A549 (cell line): ENCODE measurements at regions not wholly inside any gene's neighbourhood (a gene's known extent, or its start where the extent isn't known, plus 50 kb on each side); places are given as distances from the start of the nearest gene placed in this dataset.

Experiments
- ATAC-seq, 2 experiments: fragments of 200-7000 bp in 1 of 2; fragments of >200 bp in 1 of 2; cut with Nextera tagmentation in 1 of 2; cut with Tn5 transposase in 1 of 2; 3 replicates each; pipeline versions ENCODE4 v1.8.0 to v1.9.1; 2018 to 2020; ENCODE audit warnings: mild to moderate bottlenecking in 1 of 2, moderate library complexity in 1 of 2
- CTCF ChIA-PET: fragments of 300-600 bp; sonication (Branson Sonifier 250); formaldehyde crosslinking; extraction: SDS; loops from one replicate; lab custom pipeline; 2021; ENCODE audit warnings: antibody characterized with exemption, inconsistent platforms; lab: Yijun Ruan, JAX
- POLR2A ChIA-PET: fragments of 350-600 bp; formaldehyde crosslinking; extraction: SDS; loops from one replicate; lab custom pipeline; 2021; ENCODE audit warnings: antibody characterized with exemption, inconsistent platforms; lab: Yijun Ruan, JAX
- DNase-seq, 2 experiments: peaks; one replicate each; pipeline versions ENCODE4 v3.0.0 to v3.0.0-alpha.2; 2011 to 2016; ENCODE audit warnings: low read depth in 1 of 2, low spot score in 1 of 2
- FAIRE-seq: peaks from 2 replicates; lab custom pipeline; 2011; peaks lifted over from hg19 to GRCh38; lab: Jason Lieb, UNC
- H3K27ac ChIP-seq, 2 experiments: fragments of >200 bp; sonication (Bioruptor Twin); formaldehyde crosslinking; 3 replicates each; pipeline ENCODE4 v1.5.1; 2016 to 2017
- H3K4me1 ChIP-seq: fragments of >200 bp; sonication (Bioruptor Twin); formaldehyde crosslinking; 3 replicates; pipeline ENCODE4 v1.6.1; 2016
- H3K4me2 ChIP-seq: fragments of >200 bp; sonication (Bioruptor Twin); formaldehyde crosslinking; 3 replicates; pipeline ENCODE4 v1.6.1; 2016
- H3K4me3 ChIP-seq: fragments of >200 bp; sonication (Bioruptor Twin); formaldehyde crosslinking; 3 replicates; pipeline ENCODE4 v1.5.1; 2016
- H3K9me3 ChIP-seq: fragments of >200 bp; sonication (Bioruptor Twin); formaldehyde crosslinking; 3 replicates; pipeline ENCODE4 v1.6.1; 2016
- BHLHE40 ChIP-seq: IDR thresholded peaks from 2 replicates; pipeline ENCODE4 v1.6.1; 2012; ENCODE audit warnings: low read depth, low read length, inconsistent platforms
- CBX2 ChIP-seq: fragments of 200-600 bp; sonication (generic); IDR thresholded peaks from 2 replicates; pipeline ENCODE4 v1.6.1; 2016; ENCODE audit warnings: low read depth, mild to moderate bottlenecking, borderline replicate concordance
- CTCF ChIP-seq: fragments of >200 bp; sonication (Bioruptor Twin); formaldehyde crosslinking; IDR thresholded peaks from 3 replicates; pipeline ENCODE4 v1.5.1; 2016
- GATA3 ChIP-seq: IDR thresholded peaks from 2 replicates; pipeline ENCODE4 v1.6.1; 2012; ENCODE audit warnings: borderline replicate concordance
- HOXB13 ChIP-seq: fragments of 250-450 bp; sonication (Bioruptor Pico); IDR thresholded peaks from 2 replicates; pipeline ENCODE4 v1.5.0; 2020; ENCODE audit warnings: low read depth, mild to moderate bottlenecking, moderate library complexity
- HOXB5 ChIP-seq: fragments of 250-450 bp; sonication (Bioruptor Pico); IDR thresholded peaks from 2 replicates; pipeline ENCODE4 v1.5.0; 2020; ENCODE audit warnings: mild to moderate bottlenecking, moderate library complexity
- JUN ChIP-seq, 2 experiments: fragments of >200 bp; sonication (Bioruptor Twin); formaldehyde crosslinking; IDR thresholded peaks; 2 replicates in 1 of 2; 3 replicates in 1 of 2; pipeline ENCODE4 v1.6.1; 2016 to 2017
- JUNB ChIP-seq: fragments of >200 bp; sonication (Bioruptor Twin); formaldehyde crosslinking; IDR thresholded peaks from 2 replicates; pipeline ENCODE4 v1.6.1; 2016
- MAZ ChIP-seq: fragments of 150-350 bp; IDR thresholded peaks from 2 replicates; pipeline ENCODE4 v1.6.1; 2014; ENCODE audit warnings: antibody characterized with exemption, low read depth, low read length, borderline replicate concordance
- NR3C1 ChIP-seq: fragments of >200 bp; sonication (Bioruptor Twin); formaldehyde crosslinking; IDR thresholded peaks from 3 replicates; pipeline ENCODE4 v1.6.1; 2017
- PHF8 ChIP-seq: fragments of 200-600 bp; sonication (generic); IDR thresholded peaks from 2 replicates; pipeline ENCODE4 v1.6.1; 2016; ENCODE audit warnings: low read depth, mild to moderate bottlenecking, antibody characterized with exemption, moderate library complexity, borderline replicate concordance
- RAD21 ChIP-seq, 2 experiments: fragments of >200 bp in 1 of 2; sonication (Bioruptor Twin) in 1 of 2; formaldehyde crosslinking in 1 of 2; IDR thresholded peaks in 1 of 2; conservative IDR thresholded peaks in 1 of 2; 2 replicates in 1 of 2; 3 replicates in 1 of 2; pipeline ENCODE4 v1.6.1; 2012 to 2018; ENCODE audit warnings: inconsistent platforms in 1 of 2
- RCOR1 ChIP-seq: fragments of 150-350 bp; IDR thresholded peaks from 2 replicates; pipeline ENCODE4 v1.6.1; 2014; ENCODE audit warnings: antibody characterized with exemption, low read length, low read depth
- RFX5 ChIP-seq: fragments of 450-650 bp; IDR thresholded peaks from 2 replicates; pipeline ENCODE4 v1.7.1; 2014; ENCODE audit warnings: antibody characterized with exemption, mild to moderate bottlenecking, moderate library complexity
- SREBF2 ChIP-seq: fragments of 450-650 bp; IDR thresholded peaks from 2 replicates; pipeline ENCODE4 v1.6.1; 2014; ENCODE audit warnings: mild to moderate bottlenecking, moderate library complexity
- TP53 ChIP-seq: fragments of 250-450 bp; sonication (Bioruptor Pico); IDR thresholded peaks from 2 replicates; pipeline ENCODE4 v1.5.0; 2021; ENCODE audit warnings: mild to moderate bottlenecking, moderate library complexity
- ZNF302 ChIP-seq: fragments of 250-450 bp; sonication (Bioruptor Pico); IDR thresholded peaks from 2 replicates; pipeline ENCODE4 v1.9.0; 2021; ENCODE audit warnings: inconsistent platforms, mild to moderate bottlenecking, moderate library complexity
- WGBS: methylation state at CpG from one replicate; pipeline ENCODE4 v1.1.6; 2017; ENCODE audit errors: missing lambda C conversion rate; 5-methylcytosine and 5-hydroxymethylcytosine counted together
- TF ChIP-seq, protein P1 (sequence below): fragments of 450-650 bp; IDR thresholded peaks from 2 replicates; pipeline ENCODE4 v1.6.1; 2014; ENCODE audit warnings: antibody characterized with exemption
- TF ChIP-seq, protein P2 (sequence below): fragments of 200-600 bp; sonication (generic); IDR thresholded peaks from 2 replicates; pipeline ENCODE4 v1.6.1; 2016; ENCODE audit warnings: antibody characterized with exemption, mild to moderate bottlenecking, moderate library complexity
- TF ChIP-seq, protein P3 (sequence below): fragments of 250-450 bp; sonication (Bioruptor Pico); IDR thresholded peaks from 2 replicates; pipeline ENCODE4 v1.5.0; 2021; ENCODE audit warnings: mild to moderate bottlenecking, moderate library complexity, borderline replicate concordance

- TF ChIP-seq TP53 (CRISPR knock-in tag) (no peak), HOXB13 (no peak), PHF8 (no peak), MAZ (no peak)
- TF ChIP-seq, protein P1, sequence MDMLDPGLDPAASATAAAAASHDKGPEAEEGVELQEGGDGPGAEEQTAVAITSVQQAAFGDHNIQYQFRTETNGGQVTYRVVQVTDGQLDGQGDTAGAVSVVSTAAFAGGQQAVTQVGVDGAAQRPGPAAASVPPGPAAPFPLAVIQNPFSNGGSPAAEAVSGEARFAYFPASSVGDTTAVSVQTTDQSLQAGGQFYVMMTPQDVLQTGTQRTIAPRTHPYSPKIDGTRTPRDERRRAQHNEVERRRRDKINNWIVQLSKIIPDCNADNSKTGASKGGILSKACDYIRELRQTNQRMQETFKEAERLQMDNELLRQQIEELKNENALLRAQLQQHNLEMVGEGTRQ: no peak
- TF ChIP-seq, protein P2, sequence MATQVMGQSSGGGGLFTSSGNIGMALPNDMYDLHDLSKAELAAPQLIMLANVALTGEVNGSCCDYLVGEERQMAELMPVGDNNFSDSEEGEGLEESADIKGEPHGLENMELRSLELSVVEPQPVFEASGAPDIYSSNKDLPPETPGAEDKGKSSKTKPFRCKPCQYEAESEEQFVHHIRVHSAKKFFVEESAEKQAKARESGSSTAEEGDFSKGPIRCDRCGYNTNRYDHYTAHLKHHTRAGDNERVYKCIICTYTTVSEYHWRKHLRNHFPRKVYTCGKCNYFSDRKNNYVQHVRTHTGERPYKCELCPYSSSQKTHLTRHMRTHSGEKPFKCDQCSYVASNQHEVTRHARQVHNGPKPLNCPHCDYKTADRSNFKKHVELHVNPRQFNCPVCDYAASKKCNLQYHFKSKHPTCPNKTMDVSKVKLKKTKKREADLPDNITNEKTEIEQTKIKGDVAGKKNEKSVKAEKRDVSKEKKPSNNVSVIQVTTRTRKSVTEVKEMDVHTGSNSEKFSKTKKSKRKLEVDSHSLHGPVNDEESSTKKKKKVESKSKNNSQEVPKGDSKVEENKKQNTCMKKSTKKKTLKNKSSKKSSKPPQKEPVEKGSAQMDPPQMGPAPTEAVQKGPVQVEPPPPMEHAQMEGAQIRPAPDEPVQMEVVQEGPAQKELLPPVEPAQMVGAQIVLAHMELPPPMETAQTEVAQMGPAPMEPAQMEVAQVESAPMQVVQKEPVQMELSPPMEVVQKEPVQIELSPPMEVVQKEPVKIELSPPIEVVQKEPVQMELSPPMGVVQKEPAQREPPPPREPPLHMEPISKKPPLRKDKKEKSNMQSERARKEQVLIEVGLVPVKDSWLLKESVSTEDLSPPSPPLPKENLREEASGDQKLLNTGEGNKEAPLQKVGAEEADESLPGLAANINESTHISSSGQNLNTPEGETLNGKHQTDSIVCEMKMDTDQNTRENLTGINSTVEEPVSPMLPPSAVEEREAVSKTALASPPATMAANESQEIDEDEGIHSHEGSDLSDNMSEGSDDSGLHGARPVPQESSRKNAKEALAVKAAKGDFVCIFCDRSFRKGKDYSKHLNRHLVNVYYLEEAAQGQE: no peak
- CTCF ChIA-PET: interaction anchor here (1.0 kb wide), 1 partner anchor 73 kb away, joined by 3 read pairs; no protein-coding TSS in a partner anchor
- POLR2A ChIA-PET: no interaction called here
These were observed 88.0 kb upstream of the DBX1 start for GRCh38 chr11:20248121-20248772.

DNA sequence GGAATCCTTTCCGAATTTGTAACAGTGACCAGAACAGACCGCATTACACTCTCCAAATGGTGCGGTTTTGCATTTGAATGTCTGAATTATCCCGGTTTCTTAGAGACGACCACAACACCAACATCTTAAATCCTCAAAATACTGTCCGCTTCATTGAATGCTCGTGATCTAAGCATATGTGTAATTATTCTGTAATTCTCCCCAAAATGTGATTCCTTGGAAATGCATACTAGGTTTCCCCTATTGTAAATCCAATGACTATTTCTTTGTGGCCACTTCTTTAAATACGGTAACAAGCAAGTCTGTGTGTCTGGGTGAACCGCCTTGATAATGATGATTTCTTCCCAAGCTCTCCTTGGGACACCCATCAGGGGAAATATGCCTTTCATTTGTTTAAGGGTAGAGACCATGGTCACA is 87.3 kb upstream of the DBX1 start:
- ChIA-PET CTCF (no interaction called here), POLR2A (no interaction called here)
- 43% methylated on average over 9 of the region's 9 CpGs for WGBS
- ATAC-seq: no peak
- H3K4me2 ChIP-seq: no peak overlapping the region
- FAIRE-seq: no peak
- H3K9me3 ChIP-seq: no peaks in the 10 kb centered on the region; the same call in 2 of the 3 replicates
- TF ChIP-seq BHLHE40: no peak
- DNase-seq: no peak
- no peak overlapping the region for H3K4me3 ChIP-seq
- no peak overlapping the region for H3K27ac ChIP-seq
- no peaks in the 10 kb centered on the region for H3K4me1 ChIP-seq

More at GRCh38 chr11:20248121-20248772, 88.0 kb upstream of the DBX1 start:
- no peak for ATAC-seq
- Histone ChIP-seq H3K27ac (no peak overlapping the region), H3K4me3 (no peak overlapping the region), H3K4me2 (no peak overlapping the region), H3K9me3 (no peaks in the 10 kb centered on the region), H3K4me1 (no peaks in the 10 kb centered on the region)
- WGBS: 35% methylated on average over 6 of the region's 6 CpGs
- DNase-seq: no peak
- FAIRE-seq: no peak

DNA sequence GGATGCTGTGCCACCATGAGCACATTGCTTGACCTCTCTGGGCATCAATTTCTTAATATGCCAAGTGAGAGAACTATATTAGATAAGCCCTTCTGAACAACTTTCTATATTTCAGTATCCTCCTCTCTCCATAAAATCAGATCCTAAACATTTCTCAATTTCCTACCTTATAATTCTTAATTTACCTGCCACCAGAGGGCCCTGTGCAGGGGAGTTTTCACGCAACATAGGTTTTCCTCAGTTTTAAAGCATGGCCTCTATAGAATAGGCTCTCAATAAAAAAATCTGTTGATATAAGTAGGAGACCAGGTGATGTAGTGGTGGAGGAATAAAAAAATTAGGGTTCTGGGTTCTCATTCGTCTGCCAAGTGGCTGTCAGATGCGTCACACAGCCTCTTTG is 83.7 kb upstream of the DBX1 start:
- H3K4me1 ChIP-seq: no peaks in the 10 kb centered on the region
- H3K27ac ChIP-seq: no peak overlapping the region
- H3K4me3 ChIP-seq: no peak overlapping the region
- POLR2A ChIA-PET: no interaction called here
- peaks cover 10% of the 10 kb centered on the region; the same call in 2 of the 3 replicates for H3K9me3 ChIP-seq
- CTCF ChIA-PET: interaction anchor here (1.4 kb wide), 1 partner anchor 94 kb away, joined by 3 read pairs; no protein-coding TSS in a partner anchor
- WGBS: 61% methylated on average over 3 of the region's 3 CpGs
- ATAC-seq: 0 out of 6 replicates have a peak, but pooled peaks of 1 of the 2 experiments have one; percentile 54
- TF ChIP-seq HOXB5 (no peak), BHLHE40 (no peak), CTCF (peak; percentile 20; the same call in 1 of the 3 replicates), RCOR1 (no peak), CBX2 (no peak), GATA3 (no peak), RAD21 (conservative IDR thresholded peaks at IDR 0.05 in 1 of 2, IDR thresholded peaks at IDR 0.05 in 1 of 2) (0 out of 5 replicates have a peak, but pooled peaks of 1 of the 2 experiments have one; percentile 5), JUNB (no peak), RFX5 (no peak), JUN (IDR thresholded peaks at IDR 0.05) (no peak), SREBF2 (no peak), ZNF302 (no peak), NR3C1 (no peak), MAZ (no peak)
- TF ChIP-seq, protein P3, sequence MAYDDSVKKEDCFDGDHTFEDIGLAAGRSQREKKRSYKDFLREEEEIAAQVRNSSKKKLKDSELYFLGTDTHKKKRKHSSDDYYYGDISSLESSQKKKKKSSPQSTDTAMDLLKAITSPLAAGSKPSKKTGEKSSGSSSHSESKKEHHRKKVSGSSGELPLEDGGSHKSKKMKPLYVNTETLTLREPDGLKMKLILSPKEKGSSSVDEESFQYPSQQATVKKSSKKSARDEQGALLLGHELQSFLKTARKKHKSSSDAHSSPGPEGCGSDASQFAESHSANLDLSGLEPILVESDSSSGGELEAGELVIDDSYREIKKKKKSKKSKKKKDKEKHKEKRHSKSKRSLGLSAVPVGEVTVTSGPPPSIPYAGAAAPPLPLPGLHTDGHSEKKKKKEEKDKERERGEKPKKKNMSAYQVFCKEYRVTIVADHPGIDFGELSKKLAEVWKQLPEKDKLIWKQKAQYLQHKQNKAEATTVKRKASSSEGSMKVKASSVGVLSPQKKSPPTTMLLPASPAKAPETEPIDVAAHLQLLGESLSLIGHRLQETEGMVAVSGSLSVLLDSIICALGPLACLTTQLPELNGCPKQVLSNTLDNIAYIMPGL: no peak
- H3K4me2 ChIP-seq: no peak overlapping the region
- no peak for DNase-seq
- no peak for FAIRE-seq
